HL-60 (cell line): ENCODE measurements at regions not wholly inside any gene's neighbourhood (a gene's known extent, or its start where the extent isn't known, plus 50 kb on each side); places are given as distances from the start of the nearest gene placed in this dataset.

Source experiments
- DNase-seq, 2 experiments: peaks; one replicate each; pipeline ENCODE4 v3.0.0-alpha.2; 2010 to 2020; ENCODE audit warnings: low read depth in 1 of 2, low spot score in 1 of 2
- H3K27ac ChIP-seq: fragments of 250-450 bp; sonication (Bioruptor Pico); replicated peaks from 2 replicates; pipeline ENCODE4 v1.5.1; 2020; ENCODE audit warnings: mild to moderate bottlenecking, moderate library complexity
- H3K27me3 ChIP-seq: fragments of 250-450 bp; sonication (Bioruptor Pico); 2 replicates; pipeline ENCODE4 v1.5.1; 2021; ENCODE audit warnings: mild to moderate bottlenecking, moderate library complexity; ENCODE audit not compliant: insufficient read depth, poor library complexity, severe bottlenecking
- H3K4me3 ChIP-seq: replicated peaks from 2 replicates; pipeline ENCODE4 v1.5.1; 2011; ENCODE audit warnings: mild to moderate bottlenecking, control low read depth, low read length; ENCODE audit not compliant: insufficient read depth
- GABPA ChIP-seq: IDR thresholded peaks from 2 replicates; pipeline ENCODE4 v1.6.1; 2012; ENCODE audit warnings: low read depth
- POLR2AphosphoS5 ChIP-seq: IDR thresholded peaks from 2 replicates; pipeline ENCODE4 v1.6.1; 2012; ENCODE audit warnings: low read depth
- SPI1 ChIP-seq: IDR thresholded peaks from 2 replicates; pipeline ENCODE4 v1.6.1; 2012; ENCODE audit warnings: low read depth, mild to moderate bottlenecking, borderline replicate concordance
- TF ChIP-seq, protein P1 (sequence below): IDR thresholded peaks from 2 replicates; pipeline ENCODE4 v1.6.1; 2012; ENCODE audit warnings: low read depth; ENCODE audit not compliant: insufficient replicate concordance
- TF ChIP-seq, protein P2 (sequence below): IDR thresholded peaks from one replicate; pipeline ENCODE4 v1.5.1; 2011; ENCODE audit warnings: low read length, control low read depth, inconsistent platforms; ENCODE audit not compliant: insufficient read depth

DNA sequence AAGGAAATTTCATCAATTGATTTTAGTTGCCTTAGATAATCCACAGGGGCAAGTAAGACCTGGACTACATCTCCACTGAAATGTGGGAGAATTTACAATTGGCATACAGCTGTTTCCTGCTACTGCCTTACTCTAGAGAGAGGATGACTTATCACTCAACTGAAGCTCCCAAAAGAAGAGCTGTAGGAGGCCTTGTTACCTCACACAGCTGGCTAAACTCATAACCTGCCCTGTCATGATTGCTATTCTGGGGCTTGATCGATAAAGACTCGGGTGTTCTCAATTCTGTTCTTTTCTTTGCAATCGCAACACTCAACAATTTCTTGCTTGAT, 1396.4 kb downstream of the EFNB2 start:
- Histone ChIP-seq H3K4me3 (peak overlapping the region; percentile 51), H3K27me3 (no peaks in the 10 kb centered on the region), H3K27ac (peak overlapping the region; percentile 91)
- no peak for DNase-seq
- TF ChIP-seq POLR2AphosphoS5 (no peak), SPI1 (no peak), GABPA (no peak)
- TF ChIP-seq, protein P1, sequence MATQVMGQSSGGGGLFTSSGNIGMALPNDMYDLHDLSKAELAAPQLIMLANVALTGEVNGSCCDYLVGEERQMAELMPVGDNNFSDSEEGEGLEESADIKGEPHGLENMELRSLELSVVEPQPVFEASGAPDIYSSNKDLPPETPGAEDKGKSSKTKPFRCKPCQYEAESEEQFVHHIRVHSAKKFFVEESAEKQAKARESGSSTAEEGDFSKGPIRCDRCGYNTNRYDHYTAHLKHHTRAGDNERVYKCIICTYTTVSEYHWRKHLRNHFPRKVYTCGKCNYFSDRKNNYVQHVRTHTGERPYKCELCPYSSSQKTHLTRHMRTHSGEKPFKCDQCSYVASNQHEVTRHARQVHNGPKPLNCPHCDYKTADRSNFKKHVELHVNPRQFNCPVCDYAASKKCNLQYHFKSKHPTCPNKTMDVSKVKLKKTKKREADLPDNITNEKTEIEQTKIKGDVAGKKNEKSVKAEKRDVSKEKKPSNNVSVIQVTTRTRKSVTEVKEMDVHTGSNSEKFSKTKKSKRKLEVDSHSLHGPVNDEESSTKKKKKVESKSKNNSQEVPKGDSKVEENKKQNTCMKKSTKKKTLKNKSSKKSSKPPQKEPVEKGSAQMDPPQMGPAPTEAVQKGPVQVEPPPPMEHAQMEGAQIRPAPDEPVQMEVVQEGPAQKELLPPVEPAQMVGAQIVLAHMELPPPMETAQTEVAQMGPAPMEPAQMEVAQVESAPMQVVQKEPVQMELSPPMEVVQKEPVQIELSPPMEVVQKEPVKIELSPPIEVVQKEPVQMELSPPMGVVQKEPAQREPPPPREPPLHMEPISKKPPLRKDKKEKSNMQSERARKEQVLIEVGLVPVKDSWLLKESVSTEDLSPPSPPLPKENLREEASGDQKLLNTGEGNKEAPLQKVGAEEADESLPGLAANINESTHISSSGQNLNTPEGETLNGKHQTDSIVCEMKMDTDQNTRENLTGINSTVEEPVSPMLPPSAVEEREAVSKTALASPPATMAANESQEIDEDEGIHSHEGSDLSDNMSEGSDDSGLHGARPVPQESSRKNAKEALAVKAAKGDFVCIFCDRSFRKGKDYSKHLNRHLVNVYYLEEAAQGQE, result no peak
- TF ChIP-seq, protein P2, sequence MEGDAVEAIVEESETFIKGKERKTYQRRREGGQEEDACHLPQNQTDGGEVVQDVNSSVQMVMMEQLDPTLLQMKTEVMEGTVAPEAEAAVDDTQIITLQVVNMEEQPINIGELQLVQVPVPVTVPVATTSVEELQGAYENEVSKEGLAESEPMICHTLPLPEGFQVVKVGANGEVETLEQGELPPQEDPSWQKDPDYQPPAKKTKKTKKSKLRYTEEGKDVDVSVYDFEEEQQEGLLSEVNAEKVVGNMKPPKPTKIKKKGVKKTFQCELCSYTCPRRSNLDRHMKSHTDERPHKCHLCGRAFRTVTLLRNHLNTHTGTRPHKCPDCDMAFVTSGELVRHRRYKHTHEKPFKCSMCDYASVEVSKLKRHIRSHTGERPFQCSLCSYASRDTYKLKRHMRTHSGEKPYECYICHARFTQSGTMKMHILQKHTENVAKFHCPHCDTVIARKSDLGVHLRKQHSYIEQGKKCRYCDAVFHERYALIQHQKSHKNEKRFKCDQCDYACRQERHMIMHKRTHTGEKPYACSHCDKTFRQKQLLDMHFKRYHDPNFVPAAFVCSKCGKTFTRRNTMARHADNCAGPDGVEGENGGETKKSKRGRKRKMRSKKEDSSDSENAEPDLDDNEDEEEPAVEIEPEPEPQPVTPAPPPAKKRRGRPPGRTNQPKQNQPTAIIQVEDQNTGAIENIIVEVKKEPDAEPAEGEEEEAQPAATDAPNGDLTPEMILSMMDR, result no peak

DNA sequence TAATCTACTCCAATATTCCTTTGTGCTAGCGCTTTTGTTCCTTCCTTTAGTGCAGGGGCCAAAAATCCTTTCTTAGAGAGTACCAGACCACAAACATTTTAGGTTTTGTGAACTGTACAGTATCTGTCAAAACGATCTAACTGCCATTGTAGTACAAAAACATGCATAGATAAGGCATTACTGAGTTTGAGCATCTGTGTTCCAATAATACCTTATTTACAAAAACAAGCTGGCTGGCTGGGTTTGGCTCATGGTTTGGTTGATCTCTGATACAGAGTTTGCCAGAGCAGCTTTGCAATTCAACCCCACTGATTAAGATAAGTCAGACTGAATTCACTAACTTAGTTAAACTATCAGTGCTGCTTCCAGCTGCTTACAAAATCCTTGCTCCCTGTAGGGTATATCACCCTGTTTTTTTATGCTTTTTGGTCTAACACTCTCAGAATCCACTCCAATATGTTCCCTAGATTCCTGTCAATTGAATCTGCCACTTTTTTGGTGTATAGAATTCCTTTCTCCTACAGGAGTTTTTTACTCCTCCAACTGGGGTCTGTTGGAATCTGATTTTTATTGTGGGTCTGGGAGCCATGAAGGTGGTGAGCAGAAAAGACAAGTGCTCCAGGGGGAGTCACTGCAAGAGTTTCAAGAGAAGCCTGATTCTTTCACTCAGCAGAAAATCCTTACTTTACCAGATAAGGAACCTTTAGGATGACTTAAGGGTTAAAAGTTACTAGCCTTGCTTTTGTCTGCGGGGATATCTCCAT, 1399.4 kb downstream of the EFNB2 start:
- Histone ChIP-seq H3K4me3 (no peak overlapping the region), H3K27me3 (no peaks in the 10 kb centered on the region), H3K27ac (no peak overlapping the region)
- DNase-seq, result no peak
- TF ChIP-seq, protein P1, result no peak
- TF ChIP-seq SPI1 (no peak), GABPA (no peak), POLR2AphosphoS5 (no peak)
- TF ChIP-seq, protein P2, result no peak

DNA sequence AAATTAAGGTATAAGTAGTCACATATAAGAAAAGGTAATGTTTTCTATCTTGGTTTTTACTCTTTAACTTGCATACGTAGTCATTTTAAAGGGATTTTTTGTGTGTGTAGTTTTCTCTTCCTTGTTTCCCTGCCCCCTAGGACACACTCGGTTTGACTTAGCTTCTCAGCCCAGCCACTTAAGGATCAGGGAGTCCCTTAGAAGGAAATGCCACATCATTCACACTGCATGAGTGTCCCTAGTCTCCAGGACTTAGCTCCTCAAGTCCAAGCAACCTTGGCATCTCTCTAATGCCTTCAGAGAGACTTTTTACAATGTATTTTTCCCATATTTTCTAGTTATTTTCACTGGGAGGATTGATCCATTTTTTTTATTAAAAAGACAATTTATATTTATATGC, 1407.7 kb downstream of the EFNB2 start:
- Histone ChIP-seq H3K27ac (no peak overlapping the region), H3K4me3 (no peak overlapping the region), H3K27me3 (no peaks in the 10 kb centered on the region)
- no peak for DNase-seq
- TF ChIP-seq GABPA, result no peak
- no peak for TF ChIP-seq SPI1
- TF ChIP-seq, protein P1, result no peak
- TF ChIP-seq POLR2AphosphoS5, result no peak
- TF ChIP-seq, protein P2, result no peak
